A549 (cell line): ENCODE measurements at regions not wholly inside any gene's neighbourhood (a gene's known extent, or its start where the extent isn't known, plus 50 kb on each side); places are given as distances from the start of the nearest gene placed in this dataset.

Experiments
- ATAC-seq, 2 experiments: fragments of 200-7000 bp in 1 of 2; fragments of >200 bp in 1 of 2; cut with Nextera tagmentation in 1 of 2; cut with Tn5 transposase in 1 of 2; 3 replicates each; pipeline versions ENCODE4 v1.8.0 to v1.9.1; 2018 to 2020; ENCODE audit warnings: mild to moderate bottlenecking in 1 of 2, moderate library complexity in 1 of 2
- CTCF ChIA-PET: fragments of 300-600 bp; sonication (Branson Sonifier 250); formaldehyde crosslinking; extraction: SDS; loops from one replicate; lab custom pipeline; 2021; ENCODE audit warnings: antibody characterized with exemption, inconsistent platforms; lab: Yijun Ruan, JAX
- POLR2A ChIA-PET: fragments of 350-600 bp; formaldehyde crosslinking; extraction: SDS; loops from one replicate; lab custom pipeline; 2021; ENCODE audit warnings: antibody characterized with exemption, inconsistent platforms; lab: Yijun Ruan, JAX
- DNase-seq, 2 experiments: peaks; one replicate each; pipeline versions ENCODE4 v3.0.0 to v3.0.0-alpha.2; 2011 to 2016; ENCODE audit warnings: low read depth in 1 of 2, low spot score in 1 of 2
- FAIRE-seq: peaks from 2 replicates; lab custom pipeline; 2011; peaks lifted over from hg19 to GRCh38; lab: Jason Lieb, UNC
- H3K27ac ChIP-seq, 2 experiments: fragments of >200 bp; sonication (Bioruptor Twin); formaldehyde crosslinking; 3 replicates each; pipeline ENCODE4 v1.5.1; 2016 to 2017
- H3K4me1 ChIP-seq: fragments of >200 bp; sonication (Bioruptor Twin); formaldehyde crosslinking; 3 replicates; pipeline ENCODE4 v1.6.1; 2016
- H3K4me2 ChIP-seq: fragments of >200 bp; sonication (Bioruptor Twin); formaldehyde crosslinking; 3 replicates; pipeline ENCODE4 v1.6.1; 2016
- H3K4me3 ChIP-seq: fragments of >200 bp; sonication (Bioruptor Twin); formaldehyde crosslinking; 3 replicates; pipeline ENCODE4 v1.5.1; 2016
- H3K9me3 ChIP-seq: fragments of >200 bp; sonication (Bioruptor Twin); formaldehyde crosslinking; 3 replicates; pipeline ENCODE4 v1.6.1; 2016
- BHLHE40 ChIP-seq: IDR thresholded peaks from 2 replicates; pipeline ENCODE4 v1.6.1; 2012; ENCODE audit warnings: low read depth, low read length, inconsistent platforms
- CBX8 ChIP-seq: fragments of 200-600 bp; sonication (generic); IDR thresholded peaks from 2 replicates; pipeline ENCODE4 v1.6.1; 2016
- CEBPB ChIP-seq, 2 experiments: fragments of >200 bp in 1 of 2; sonication (Bioruptor Twin) in 1 of 2; formaldehyde crosslinking in 1 of 2; IDR thresholded peaks; 2 replicates each; pipeline ENCODE4 v1.6.1; 2012 to 2016
- CHD2 ChIP-seq: fragments of 150-350 bp; IDR thresholded peaks from 2 replicates; pipeline ENCODE4 v1.6.1; 2014; ENCODE audit warnings: low read length; ENCODE audit not compliant: partially characterized antibody
- EHF ChIP-seq: fragments of 250-450 bp; sonication (Bioruptor Pico); IDR thresholded peaks from 2 replicates; pipeline ENCODE4 v1.5.0; 2020; ENCODE audit warnings: mild to moderate bottlenecking
- EHMT2 ChIP-seq: fragments of 200-600 bp; sonication (generic); IDR thresholded peaks from 2 replicates; pipeline ENCODE4 v1.6.1; 2016; ENCODE audit warnings: antibody characterized with exemption, low read depth, mild to moderate bottlenecking, moderate library complexity
- EP300 ChIP-seq, 2 experiments: fragments of >200 bp; sonication (Bioruptor Twin); formaldehyde crosslinking; IDR thresholded peaks; 2 replicates in 1 of 2; 3 replicates in 1 of 2; pipeline ENCODE4 v1.6.1; 2016 to 2017
- ESRRA ChIP-seq: fragments of 150-350 bp; IDR thresholded peaks from 2 replicates; pipeline ENCODE4 v1.6.1; 2014; ENCODE audit warnings: mild to moderate bottlenecking, low read length, borderline replicate concordance
- FOSL2 ChIP-seq, 2 experiments: fragments of 450-650 bp in 1 of 2; fragments of >200 bp in 1 of 2; sonication (Bioruptor Twin) in 1 of 2; formaldehyde crosslinking; IDR thresholded peaks; 2 replicates each; pipeline versions ENCODE4 v1.5.0 to v1.6.1; 2016 to 2020; ENCODE audit warnings: mild to moderate bottlenecking in 1 of 2, moderate library complexity in 1 of 2
- HDAC2 ChIP-seq: fragments of 200-600 bp; sonication (generic); IDR thresholded peaks from 2 replicates; pipeline ENCODE4 v1.6.1; 2016
- HOXB5 ChIP-seq: fragments of 250-450 bp; sonication (Bioruptor Pico); IDR thresholded peaks from 2 replicates; pipeline ENCODE4 v1.5.0; 2020; ENCODE audit warnings: mild to moderate bottlenecking, moderate library complexity
- JUNB ChIP-seq: fragments of >200 bp; sonication (Bioruptor Twin); formaldehyde crosslinking; IDR thresholded peaks from 2 replicates; pipeline ENCODE4 v1.6.1; 2016
- KDM5A ChIP-seq: fragments of 200-600 bp; sonication (generic); IDR thresholded peaks from 2 replicates; pipeline ENCODE4 v1.6.1; 2016; ENCODE audit warnings: antibody characterized with exemption, mild to moderate bottlenecking
- MAFK ChIP-seq: fragments of 450-650 bp; IDR thresholded peaks from 2 replicates; pipeline ENCODE4 v1.6.1; 2014; ENCODE audit not compliant: partially characterized antibody
- MYC ChIP-seq: IDR thresholded peaks from 2 replicates; pipeline ENCODE4 v1.6.1; 2012; ENCODE audit warnings: mild to moderate bottlenecking, inconsistent platforms, low read length, improper control_type of control experiment, borderline replicate concordance
- NFE2L2 ChIP-seq: fragments of 150-350 bp; conservative IDR thresholded peaks from 2 replicates; pipeline ENCODE4 v1.6.1; 2014; ENCODE audit warnings: low read length
- NPAS2 ChIP-seq: fragments of 250-450 bp; sonication (Bioruptor Pico); IDR thresholded peaks from 2 replicates; pipeline ENCODE4 v1.8.0; 2022; ENCODE audit warnings: mild to moderate bottlenecking, moderate library complexity, borderline replicate concordance
- POLR2A ChIP-seq: IDR thresholded peaks from 2 replicates; pipeline ENCODE4 v1.6.1; 2012; ENCODE audit warnings: mild to moderate bottlenecking, low read length
- RFX5 ChIP-seq: fragments of 450-650 bp; IDR thresholded peaks from 2 replicates; pipeline ENCODE4 v1.7.1; 2014; ENCODE audit warnings: antibody characterized with exemption, mild to moderate bottlenecking, moderate library complexity
- TFCP2L1 ChIP-seq: fragments of 250-450 bp; sonication (Bioruptor Pico); IDR thresholded peaks from 2 replicates; pipeline ENCODE4 v1.5.0; 2021; ENCODE audit warnings: mild to moderate bottlenecking
- ZC3H11A ChIP-seq: fragments of 450-650 bp; IDR thresholded peaks from 2 replicates; pipeline ENCODE4 v1.6.1; 2014; ENCODE audit warnings: antibody characterized with exemption, mild to moderate bottlenecking
- ZNF302 ChIP-seq: fragments of 250-450 bp; sonication (Bioruptor Pico); IDR thresholded peaks from 2 replicates; pipeline ENCODE4 v1.9.0; 2021; ENCODE audit warnings: inconsistent platforms, mild to moderate bottlenecking, moderate library complexity
- WGBS: methylation state at CpG from one replicate; pipeline ENCODE4 v1.1.6; 2017; ENCODE audit errors: missing lambda C conversion rate; 5-methylcytosine and 5-hydroxymethylcytosine counted together
- TF ChIP-seq, protein P1 (sequence below): IDR thresholded peaks from 2 replicates; pipeline ENCODE4 v1.6.1; 2012; ENCODE audit warnings: low read depth, borderline replicate concordance
- TF ChIP-seq, protein P2 (sequence below): fragments of >200 bp; sonication (Bioruptor Twin); formaldehyde crosslinking; IDR thresholded peaks from 3 replicates; pipeline ENCODE4 v1.5.1; 2016
- TF ChIP-seq, protein P3 (sequence below): IDR thresholded peaks from 2 replicates; pipeline ENCODE4 v1.6.1; 2012

DNA sequence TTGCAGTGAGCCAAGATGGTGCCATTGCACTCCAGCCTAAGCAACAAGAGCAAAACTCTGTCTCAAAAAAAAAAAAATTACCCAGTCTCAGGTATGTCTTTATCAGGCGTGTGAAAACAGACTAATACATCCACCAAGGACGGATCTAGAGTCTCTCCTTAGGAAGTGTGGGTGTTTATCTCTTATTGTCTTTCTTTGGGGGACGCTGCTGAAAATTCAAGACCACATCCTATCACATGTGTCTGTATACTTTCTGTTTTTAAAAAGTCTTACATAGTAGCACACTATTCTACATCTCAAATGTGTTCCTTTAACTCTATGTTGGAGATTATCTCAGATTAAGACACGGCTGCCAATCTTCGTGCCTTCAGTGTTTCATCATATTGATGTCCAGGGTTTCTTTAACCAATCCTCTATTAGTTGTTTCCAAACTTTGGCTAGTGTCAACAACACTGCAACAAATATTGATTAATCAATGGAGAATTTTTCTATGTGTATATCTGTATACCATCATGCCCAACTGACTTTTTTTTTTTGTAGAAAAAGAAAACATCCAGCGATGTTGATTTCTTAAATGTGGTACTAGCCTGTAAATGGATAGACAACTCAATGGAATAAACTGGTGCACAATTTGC, 92.3 kb upstream of the KDM7A start:
- no peaks in the 10 kb centered on the region for H3K9me3 ChIP-seq
- H3K27ac ChIP-seq = no peak overlapping the region
- no peak overlapping the region for H3K4me2 ChIP-seq
- no peak for TF ChIP-seq JUNB
- TF ChIP-seq HOXB5 (CRISPR knock-in tag) = no peak
- TF ChIP-seq, protein P1, sequence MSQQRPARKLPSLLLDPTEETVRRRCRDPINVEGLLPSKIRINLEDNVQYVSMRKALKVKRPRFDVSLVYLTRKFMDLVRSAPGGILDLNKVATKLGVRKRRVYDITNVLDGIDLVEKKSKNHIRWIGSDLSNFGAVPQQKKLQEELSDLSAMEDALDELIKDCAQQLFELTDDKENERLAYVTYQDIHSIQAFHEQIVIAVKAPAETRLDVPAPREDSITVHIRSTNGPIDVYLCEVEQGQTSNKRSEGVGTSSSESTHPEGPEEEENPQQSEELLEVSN = no peak
- POLR2A ChIA-PET = no interaction called here
- FAIRE-seq (no peak), ATAC-seq (no peak), DNase-seq (no peak)
- no peaks in the 10 kb centered on the region for H3K4me1 ChIP-seq
- no peak overlapping the region for H3K4me3 ChIP-seq
- CTCF ChIA-PET = no interaction called here
- WGBS = 79% methylated on average over 6 of the region's 6 CpGs

DNA sequence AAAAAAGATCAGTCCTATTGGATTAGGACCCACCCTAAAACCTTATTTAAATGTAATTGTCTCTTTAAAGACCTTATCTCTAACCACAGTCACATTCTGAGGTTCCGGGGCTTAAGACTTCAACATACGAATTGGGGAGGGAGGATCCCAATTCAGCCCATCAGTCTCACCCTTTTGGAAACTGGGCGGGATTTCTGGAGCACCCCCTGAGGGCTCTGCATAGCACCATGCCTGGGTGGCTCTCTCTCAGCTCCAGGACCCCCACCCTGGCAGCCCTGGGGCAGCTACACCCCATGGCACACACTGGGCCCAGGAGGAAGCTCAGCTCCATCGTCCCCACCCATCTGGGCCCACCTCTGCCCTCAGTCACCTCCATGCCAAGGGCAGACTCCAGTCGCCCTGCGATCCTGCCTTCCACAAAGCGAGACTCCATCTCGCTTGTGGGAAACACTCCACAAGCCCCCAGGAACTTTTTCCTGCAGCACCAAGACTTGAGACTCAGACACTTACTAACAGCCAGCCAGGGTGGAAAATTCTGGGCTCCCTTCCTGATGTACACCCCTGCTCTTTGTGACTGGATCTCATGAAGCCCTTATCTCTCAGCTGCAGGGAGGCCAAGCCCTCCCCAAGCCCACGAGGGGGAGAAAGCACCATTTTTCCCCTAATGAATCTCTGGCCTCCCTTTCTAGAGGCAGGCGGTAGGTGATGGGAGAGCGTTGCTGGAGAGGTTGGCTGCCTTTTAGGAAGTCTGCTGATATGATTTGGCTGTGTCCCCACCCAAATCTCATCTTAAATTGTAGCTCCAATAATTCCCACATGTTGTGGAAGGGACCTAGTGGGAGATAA, 90.8 kb upstream of the KDM7A start:
- Histone ChIP-seq H3K9me3 (no peaks in the 10 kb centered on the region), H3K4me1 (no peaks in the 10 kb centered on the region), H3K4me3 (no peak overlapping the region), H3K27ac (no peak overlapping the region), H3K4me2 (no peak overlapping the region)
- ChIA-PET POLR2A (no interaction called here), CTCF (interaction anchor here (1.1 kb wide), 1 partner anchor 14 kb away, joined by 3 read pairs; no protein-coding TSS in a partner anchor)
- no peak for TF ChIP-seq EHMT2
- TF ChIP-seq ZC3H11A = no peak
- no peak for TF ChIP-seq RFX5
- TF ChIP-seq TFCP2L1 (CRISPR knock-in tag) = no peak
- FAIRE-seq = no peak
- no peak for ATAC-seq
- WGBS = 79% methylated on average over 11 of the region's 11 CpGs
- DNase-seq = no peak

DNA sequence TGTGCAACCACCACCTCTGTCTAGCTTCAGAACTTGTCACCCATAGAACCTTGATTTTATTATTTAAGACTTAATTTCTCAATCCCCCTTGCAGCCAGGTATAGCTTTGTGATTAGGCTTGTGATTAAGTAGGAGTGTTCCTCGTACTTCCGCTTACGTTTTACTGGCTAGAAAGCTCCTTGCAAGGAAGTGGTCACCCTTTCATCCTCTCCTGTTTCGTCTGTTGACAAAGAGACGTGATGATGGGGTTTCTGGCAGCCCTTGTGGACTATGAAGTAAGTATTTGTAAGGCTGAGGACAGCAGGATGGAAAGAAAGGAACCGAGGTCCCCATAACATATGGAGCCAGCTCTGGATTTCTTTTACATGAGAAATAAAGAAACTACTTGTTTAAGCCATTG, 86.5 kb upstream of the KDM7A start:
- no peak overlapping the region for H3K4me3 ChIP-seq
- H3K9me3 ChIP-seq = no peaks in the 10 kb centered on the region
- H3K4me2 ChIP-seq = no peak overlapping the region
- FAIRE-seq (no peak), ATAC-seq (no peak), DNase-seq (no peak)
- TF ChIP-seq MYC (no peak), KDM5A (no peak), EP300 (IDR thresholded peaks at IDR 0.05) (no peak), EHMT2 (no peak), HOXB5 (CRISPR knock-in tag) (no peak), CHD2 (no peak), BHLHE40 (no peak), CEBPB (IDR thresholded peaks at IDR 0.05) (no peak), EHF (no peak), NFE2L2 (no peak), MAFK (no peak), CBX8 (no peak), FOSL2 (IDR thresholded peaks at IDR 0.05) (no peak), FOSL2 (CRISPR knock-in tag; IDR thresholded peaks at IDR 0.05) (no peak), HDAC2 (no peak), ZNF302 (no peak), ESRRA (no peak), POLR2A (no peak), NPAS2 (no peak)
- TF ChIP-seq, protein P2, sequence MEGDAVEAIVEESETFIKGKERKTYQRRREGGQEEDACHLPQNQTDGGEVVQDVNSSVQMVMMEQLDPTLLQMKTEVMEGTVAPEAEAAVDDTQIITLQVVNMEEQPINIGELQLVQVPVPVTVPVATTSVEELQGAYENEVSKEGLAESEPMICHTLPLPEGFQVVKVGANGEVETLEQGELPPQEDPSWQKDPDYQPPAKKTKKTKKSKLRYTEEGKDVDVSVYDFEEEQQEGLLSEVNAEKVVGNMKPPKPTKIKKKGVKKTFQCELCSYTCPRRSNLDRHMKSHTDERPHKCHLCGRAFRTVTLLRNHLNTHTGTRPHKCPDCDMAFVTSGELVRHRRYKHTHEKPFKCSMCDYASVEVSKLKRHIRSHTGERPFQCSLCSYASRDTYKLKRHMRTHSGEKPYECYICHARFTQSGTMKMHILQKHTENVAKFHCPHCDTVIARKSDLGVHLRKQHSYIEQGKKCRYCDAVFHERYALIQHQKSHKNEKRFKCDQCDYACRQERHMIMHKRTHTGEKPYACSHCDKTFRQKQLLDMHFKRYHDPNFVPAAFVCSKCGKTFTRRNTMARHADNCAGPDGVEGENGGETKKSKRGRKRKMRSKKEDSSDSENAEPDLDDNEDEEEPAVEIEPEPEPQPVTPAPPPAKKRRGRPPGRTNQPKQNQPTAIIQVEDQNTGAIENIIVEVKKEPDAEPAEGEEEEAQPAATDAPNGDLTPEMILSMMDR = no peak
- TF ChIP-seq, protein P3, sequence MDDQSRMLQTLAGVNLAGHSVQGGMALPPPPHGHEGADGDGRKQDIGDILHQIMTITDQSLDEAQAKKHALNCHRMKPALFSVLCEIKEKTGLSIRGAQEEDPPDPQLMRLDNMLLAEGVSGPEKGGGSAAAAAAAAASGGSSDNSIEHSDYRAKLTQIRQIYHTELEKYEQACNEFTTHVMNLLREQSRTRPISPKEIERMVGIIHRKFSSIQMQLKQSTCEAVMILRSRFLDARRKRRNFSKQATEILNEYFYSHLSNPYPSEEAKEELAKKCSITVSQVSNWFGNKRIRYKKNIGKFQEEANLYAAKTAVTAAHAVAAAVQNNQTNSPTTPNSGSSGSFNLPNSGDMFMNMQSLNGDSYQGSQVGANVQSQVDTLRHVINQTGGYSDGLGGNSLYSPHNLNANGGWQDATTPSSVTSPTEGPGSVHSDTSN = no peak
- CTCF ChIA-PET = interaction anchor here (0.7 to 1.6 kb wide), 3 partner anchors 9 to 255 kb away, joined by 3 read pairs; no protein-coding TSS in a partner anchor
- WGBS = 52% methylated on average over 6 of the region's 6 CpGs
- no peak overlapping the region for H3K27ac ChIP-seq
- POLR2A ChIA-PET = no interaction called here
- no peaks in the 10 kb centered on the region for H3K4me1 ChIP-seq
